ENCODE measurements at regions not wholly inside any gene's neighbourhood (a gene's known extent, or its start where the extent isn't known, plus 50 kb on each side); places are given as distances from the start of the nearest gene placed in this dataset.

GRCh38 chr3:72220946-72221345 is 436.0 kb upstream of the PROK2 start:
- Mint-ChIP-seq H3K27ac (no peak overlapping the region), H3K4me1 (no peaks in the 10 kb centered on the region), H3K27me3 (ENCODE audit: low read depth in 3 of 3) (peaks cover 0 to 1% (median 1%) of the 10 kb centered on the region in 3 donors), H3K9me3 (peaks cover 20 to 30% (median 26%) of the 10 kb centered on the region in 7 donors), H3K36me3 (peaks cover 0 to 6% of the 10 kb centered on the region in 2 donors), H3K4me3 (no peak overlapping the region)
- intact Hi-C loops (cut with micrococcal nuclease) = no loop called here
- Histone ChIP-seq H3K4me3 (replicated peaks in 1 of 3; ENCODE audit: low read depth in 2 of 3, low read length in 3 of 3) (no peak overlapping the region), H3K36me3 (replicated peaks in 1 of 2; ENCODE audit: control insufficient read depth in 1 of 2, insufficient read depth in 2 of 2, low read length in 2 of 2) (no peaks in the 10 kb centered on the region), H4K20me1 (ENCODE audit: insufficient read depth, low read length) (no peaks in the 10 kb centered on the region), H3K4me1 (ENCODE audit: control insufficient read depth in 1 of 2, insufficient read depth in 2 of 2, low read length in 2 of 2) (no peaks in the 10 kb centered on the region), H3K4me2 (replicated peaks; ENCODE audit: extremely low read depth, low read length, poor library complexity, severe bottlenecking) (no peak overlapping the region), H2AFZ (ENCODE audit: insufficient read depth, low read depth, low read length, poor library complexity, severe bottlenecking) (no peak overlapping the region), H3K27me3 (ENCODE audit: control insufficient read depth in 2 of 2, insufficient read depth in 2 of 2, low read length in 2 of 2) (no peaks in the 10 kb centered on the region), H3K9ac (ENCODE audit: insufficient read depth, low read length, poor library complexity, severe bottlenecking) (no peak overlapping the region), H3K27ac (ENCODE audit: low read depth in 1 of 2, low read length in 2 of 2) (no peak overlapping the region), H3K79me2 (ENCODE audit: insufficient read depth, low read length) (no peaks in the 10 kb centered on the region), H3K9me3 (replicated peaks in 1 of 2; ENCODE audit: control insufficient read depth in 1 of 2, insufficient read depth in 1 of 2, low read length in 2 of 2) (peaks cover 13 to 28% of the 10 kb centered on the region in 2 donors)
- WGBS (ENCODE audit: insufficient coverage) = 100% methylated on average over 5 of the region's 6 CpGs
- TF ChIP-seq, protein P1, sequence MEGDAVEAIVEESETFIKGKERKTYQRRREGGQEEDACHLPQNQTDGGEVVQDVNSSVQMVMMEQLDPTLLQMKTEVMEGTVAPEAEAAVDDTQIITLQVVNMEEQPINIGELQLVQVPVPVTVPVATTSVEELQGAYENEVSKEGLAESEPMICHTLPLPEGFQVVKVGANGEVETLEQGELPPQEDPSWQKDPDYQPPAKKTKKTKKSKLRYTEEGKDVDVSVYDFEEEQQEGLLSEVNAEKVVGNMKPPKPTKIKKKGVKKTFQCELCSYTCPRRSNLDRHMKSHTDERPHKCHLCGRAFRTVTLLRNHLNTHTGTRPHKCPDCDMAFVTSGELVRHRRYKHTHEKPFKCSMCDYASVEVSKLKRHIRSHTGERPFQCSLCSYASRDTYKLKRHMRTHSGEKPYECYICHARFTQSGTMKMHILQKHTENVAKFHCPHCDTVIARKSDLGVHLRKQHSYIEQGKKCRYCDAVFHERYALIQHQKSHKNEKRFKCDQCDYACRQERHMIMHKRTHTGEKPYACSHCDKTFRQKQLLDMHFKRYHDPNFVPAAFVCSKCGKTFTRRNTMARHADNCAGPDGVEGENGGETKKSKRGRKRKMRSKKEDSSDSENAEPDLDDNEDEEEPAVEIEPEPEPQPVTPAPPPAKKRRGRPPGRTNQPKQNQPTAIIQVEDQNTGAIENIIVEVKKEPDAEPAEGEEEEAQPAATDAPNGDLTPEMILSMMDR (IDR thresholded peaks at IDR 0.05) = no peak
- DNase-seq = no peak

- Histone ChIP-seq H3K4me2 (replicated peaks; ENCODE audit: extremely low read depth, low read length, poor library complexity, severe bottlenecking) (no peak overlapping the region), H3K27me3 (ENCODE audit: control insufficient read depth in 2 of 2, insufficient read depth in 2 of 2, low read length in 2 of 2) (no peaks in the 10 kb centered on the region), H3K9me3 (replicated peaks in 1 of 2; ENCODE audit: control insufficient read depth in 1 of 2, insufficient read depth in 1 of 2, low read length in 2 of 2) (peaks cover 7 to 16% of the 10 kb centered on the region in 2 donors), H4K20me1 (ENCODE audit: insufficient read depth, low read length) (no peaks in the 10 kb centered on the region), H3K27ac (ENCODE audit: low read depth in 1 of 2, low read length in 2 of 2) (no peak overlapping the region), H3K9ac (ENCODE audit: insufficient read depth, low read length, poor library complexity, severe bottlenecking) (no peak overlapping the region), H3K79me2 (ENCODE audit: insufficient read depth, low read length) (no peaks in the 10 kb centered on the region), H2AFZ (ENCODE audit: insufficient read depth, low read depth, low read length, poor library complexity, severe bottlenecking) (no peak overlapping the region), H3K36me3 (replicated peaks in 1 of 2; ENCODE audit: control insufficient read depth in 1 of 2, insufficient read depth in 2 of 2, low read length in 2 of 2) (no peaks in the 10 kb centered on the region), H3K4me3 (replicated peaks in 1 of 3; ENCODE audit: low read depth in 2 of 3, low read length in 3 of 3) (no peak overlapping the region), H3K4me1 (ENCODE audit: control insufficient read depth in 1 of 2, insufficient read depth in 2 of 2, low read length in 2 of 2) (peaks cover 3 to 6% of the 10 kb centered on the region in 2 donors)
- Mint-ChIP-seq H3K27me3 (ENCODE audit: low read depth in 3 of 3) (peaks cover 0 to 1% (median 1%) of the 10 kb centered on the region in 3 donors), H3K36me3 (peaks cover 0 to 3% of the 10 kb centered on the region in 2 donors), H3K9me3 (peaks cover 9 to 19% (median 14%) of the 10 kb centered on the region in 7 donors), H3K4me1 (no peaks in the 10 kb centered on the region), H3K27ac (no peak overlapping the region), H3K4me3 (no peak overlapping the region)
- TF ChIP-seq, protein P1 (IDR thresholded peaks at IDR 0.05) = no peak
- no peak for DNase-seq
- 100% methylated on average over 2 of the region's 3 CpGs for WGBS (ENCODE audit: insufficient coverage)
- intact Hi-C loops (cut with micrococcal nuclease) = no loop called here
Measured at GRCh38 chr3:72219752-72220151, 434.8 kb upstream of the PROK2 start.
